ENCODE measurements at regions not wholly inside any gene's neighbourhood (a gene's known extent, or its start where the extent isn't known, plus 50 kb on each side); places are given as distances from the start of the nearest gene placed in this dataset.

- TF ChIP-seq SMC3 (IDR thresholded peaks at IDR 0.05; ENCODE audit: low read depth, low read length) (no peak), JUND (IDR thresholded peaks at IDR 0.05) (no peak), CTCF (IDR thresholded peaks at IDR 0.05) (no peak), EP300 (IDR thresholded peaks at IDR 0.05; ENCODE audit: borderline replicate concordance in 1 of 2, low read depth in 1 of 2, low read length in 1 of 2) (no peak), USF1 (IDR thresholded peaks at IDR 0.05; ENCODE audit: borderline replicate concordance, low read depth) (no peak), MXI1 (IDR thresholded peaks at IDR 0.05; ENCODE audit: low read depth, low read length) (no peak)
These were observed 1231.1 kb upstream of the NUDT12 start for GRCh38 chr5:104793755-104794080.
